ENCODE measurements at regions not wholly inside any gene's neighbourhood (a gene's known extent, or its start where the extent isn't known, plus 50 kb on each side); places are given as distances from the start of the nearest gene placed in this dataset.

DNA sequence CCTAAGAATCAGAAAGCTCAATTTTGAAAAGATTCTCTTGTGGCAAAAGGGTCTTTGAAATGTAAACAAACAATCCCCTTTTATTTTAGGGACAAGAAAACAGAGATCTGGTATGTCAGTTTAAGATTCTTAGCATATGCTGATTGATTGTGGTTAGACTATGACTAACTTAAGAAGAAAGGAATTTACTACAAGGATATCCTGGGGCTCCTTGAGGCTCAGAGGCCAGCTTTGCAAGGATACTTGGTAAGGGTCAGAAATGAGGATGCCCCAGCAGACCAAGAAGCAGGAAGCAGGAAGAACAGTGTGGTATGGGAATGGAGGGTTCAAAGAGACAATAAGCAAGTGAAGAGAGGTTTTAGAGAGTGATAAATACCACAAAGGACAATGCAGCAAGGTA is 474.6 kb downstream of the ETNK1 start:
- TF ChIP-seq, protein P1, sequence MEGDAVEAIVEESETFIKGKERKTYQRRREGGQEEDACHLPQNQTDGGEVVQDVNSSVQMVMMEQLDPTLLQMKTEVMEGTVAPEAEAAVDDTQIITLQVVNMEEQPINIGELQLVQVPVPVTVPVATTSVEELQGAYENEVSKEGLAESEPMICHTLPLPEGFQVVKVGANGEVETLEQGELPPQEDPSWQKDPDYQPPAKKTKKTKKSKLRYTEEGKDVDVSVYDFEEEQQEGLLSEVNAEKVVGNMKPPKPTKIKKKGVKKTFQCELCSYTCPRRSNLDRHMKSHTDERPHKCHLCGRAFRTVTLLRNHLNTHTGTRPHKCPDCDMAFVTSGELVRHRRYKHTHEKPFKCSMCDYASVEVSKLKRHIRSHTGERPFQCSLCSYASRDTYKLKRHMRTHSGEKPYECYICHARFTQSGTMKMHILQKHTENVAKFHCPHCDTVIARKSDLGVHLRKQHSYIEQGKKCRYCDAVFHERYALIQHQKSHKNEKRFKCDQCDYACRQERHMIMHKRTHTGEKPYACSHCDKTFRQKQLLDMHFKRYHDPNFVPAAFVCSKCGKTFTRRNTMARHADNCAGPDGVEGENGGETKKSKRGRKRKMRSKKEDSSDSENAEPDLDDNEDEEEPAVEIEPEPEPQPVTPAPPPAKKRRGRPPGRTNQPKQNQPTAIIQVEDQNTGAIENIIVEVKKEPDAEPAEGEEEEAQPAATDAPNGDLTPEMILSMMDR (IDR thresholded peaks at IDR 0.05), result no peak
- no peak for TF ChIP-seq POLR2A (IDR thresholded peaks at IDR 0.05)
